Pulmonary artery endothelial cell (primary cell): ENCODE measurements at regions not wholly inside any gene's neighbourhood (a gene's known extent, or its start where the extent isn't known, plus 50 kb on each side); places are given as distances from the start of the nearest gene placed in this dataset.
"Not testable (repeated sequence)": the region's sequence is repeated elsewhere in the genome, so short reads cannot be mapped to it uniquely, and the experiment has no call there.

Experiments used
- DNase-seq: peaks from one replicate; pipeline ENCODE4 v3.0.0-alpha.2; 2011; ENCODE audit warnings: low read depth, low spot score

DNA sequence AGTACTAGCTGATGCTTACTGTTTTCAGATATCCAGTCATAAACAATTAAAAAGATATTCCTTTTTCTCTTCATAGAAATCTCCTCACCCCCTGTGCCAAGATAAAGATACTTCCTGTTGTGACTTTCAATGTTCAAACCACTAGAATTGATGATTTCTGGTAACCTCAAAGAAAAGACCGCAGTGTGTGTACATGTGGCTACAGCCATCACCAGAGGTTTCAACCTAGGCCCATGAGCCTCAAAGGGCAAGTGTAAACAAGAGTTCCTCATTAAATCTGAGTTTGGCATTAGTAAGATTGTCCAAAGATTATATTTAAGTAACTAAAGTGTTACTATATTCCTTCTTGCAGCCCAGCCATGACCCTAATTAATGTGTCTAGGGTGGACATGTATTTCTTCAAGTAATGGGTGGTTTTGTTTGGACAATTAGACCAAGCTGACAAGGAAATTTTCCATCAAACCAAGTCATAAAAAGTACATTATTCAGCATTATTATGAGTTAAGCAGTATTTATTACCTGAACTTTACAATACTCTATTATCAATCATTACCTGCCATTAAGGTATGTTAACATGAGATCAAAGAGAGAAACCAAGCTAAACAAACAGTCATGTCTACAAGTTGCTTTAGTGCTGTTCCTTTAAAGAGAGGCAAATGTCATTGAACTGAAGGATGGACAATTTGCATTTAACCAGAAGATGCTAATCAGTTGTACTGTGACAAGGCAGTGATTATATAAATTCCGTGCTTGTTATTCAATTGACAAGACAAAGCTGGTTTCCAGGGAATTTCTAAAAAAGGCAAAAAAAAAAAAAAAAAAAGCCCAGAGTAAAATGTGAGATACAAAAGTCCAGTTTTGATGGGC lies 382.7 kb downstream of the LNPK start:
- no peak for DNase-seq

DNA sequence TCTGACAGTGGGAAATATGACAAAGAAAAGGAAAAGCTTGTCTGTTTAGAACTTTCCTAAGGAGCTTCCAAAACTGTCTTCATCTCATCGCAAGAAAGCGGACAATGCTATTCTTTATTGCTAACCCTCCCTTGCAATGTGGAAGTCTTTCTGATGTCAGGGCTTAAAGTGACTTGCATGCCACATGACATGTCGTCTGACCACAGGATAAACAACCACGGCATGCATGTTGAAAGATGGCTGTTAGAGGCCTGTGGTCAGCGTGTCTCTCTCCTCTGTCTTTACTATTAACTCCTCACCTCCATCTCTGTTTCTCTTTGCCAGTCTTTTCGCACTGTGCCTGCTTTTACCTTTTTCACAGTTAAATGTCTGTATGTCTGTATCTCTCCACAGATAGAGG lies 389.8 kb downstream of the LNPK start:
- no peak for DNase-seq

DNA sequence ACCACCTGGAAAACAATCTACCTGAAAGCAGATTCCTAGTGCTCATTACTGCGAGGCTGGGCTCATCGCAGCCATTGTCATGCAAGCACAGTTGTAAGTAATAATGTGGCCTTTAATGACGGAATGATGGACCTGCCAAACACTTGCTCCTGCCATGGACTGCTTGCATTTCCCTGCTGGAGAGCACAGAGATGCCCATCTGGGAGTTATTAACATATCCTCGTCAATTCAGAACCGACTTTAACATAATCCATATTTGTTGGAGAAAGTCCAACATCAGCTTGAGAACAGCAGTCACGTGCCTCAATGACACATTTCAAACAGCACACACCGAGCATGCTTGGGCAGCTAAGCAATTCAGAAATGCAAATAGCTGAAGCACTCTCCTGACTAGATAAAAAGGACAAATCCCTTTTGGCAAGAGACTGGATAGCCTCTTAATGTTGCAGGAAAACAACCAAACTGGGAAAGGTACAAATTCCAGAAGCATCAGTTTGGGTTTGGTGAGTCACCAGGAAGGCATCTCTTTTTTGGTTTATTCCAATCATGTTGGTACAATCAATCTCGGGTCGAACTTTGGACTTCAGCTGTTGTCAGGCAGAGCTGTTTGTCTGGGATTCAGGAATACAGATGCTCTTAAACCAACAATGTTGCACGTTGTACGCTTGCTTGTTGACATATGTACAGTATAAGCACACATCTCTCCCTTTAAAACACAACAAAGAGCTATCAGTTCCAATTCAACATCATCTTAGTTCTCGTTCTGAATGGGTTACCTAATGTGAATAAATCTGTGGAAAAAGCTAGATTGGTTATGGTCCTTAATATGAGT lies 395.8 kb downstream of the LNPK start:
- no peak for DNase-seq

DNA sequence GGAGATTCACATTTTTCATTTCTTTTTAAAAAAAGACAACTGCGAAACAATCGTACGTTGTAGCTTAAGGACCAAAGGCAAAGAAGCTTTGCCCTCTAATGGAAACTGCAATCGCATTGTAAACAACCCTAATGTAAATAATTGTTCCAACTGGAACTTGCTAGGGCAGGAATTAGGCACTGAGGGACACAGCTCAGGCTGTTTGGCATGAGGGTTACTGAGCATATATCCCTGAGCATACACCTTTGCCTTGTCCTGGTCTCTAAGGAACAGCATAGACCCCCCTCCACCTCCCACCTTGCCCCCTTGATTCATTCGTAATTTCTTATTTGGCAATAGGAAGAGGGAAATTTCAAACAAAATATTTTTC lies 396.4 kb downstream of the LNPK start:
- no peak for DNase-seq

DNA sequence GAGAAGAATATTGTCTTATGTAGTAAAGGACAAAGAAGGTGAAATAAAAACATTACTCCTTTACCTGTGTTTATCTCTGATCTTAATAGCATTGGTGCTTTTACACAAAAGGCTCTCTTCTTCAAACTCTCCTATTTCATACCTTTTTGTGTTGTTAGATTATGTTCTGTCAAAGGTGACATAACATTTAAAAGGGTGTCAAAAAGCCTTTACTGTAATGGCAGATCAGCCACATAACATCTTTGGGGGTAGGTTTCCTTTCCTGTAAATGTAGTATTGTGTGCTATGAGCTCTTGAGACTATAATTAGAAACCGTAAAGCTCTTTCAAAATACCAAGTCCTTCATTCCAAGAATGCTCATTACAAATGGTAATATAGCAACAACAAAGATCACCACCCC lies 400.1 kb downstream of the LNPK start:
- no peak for DNase-seq

DNA sequence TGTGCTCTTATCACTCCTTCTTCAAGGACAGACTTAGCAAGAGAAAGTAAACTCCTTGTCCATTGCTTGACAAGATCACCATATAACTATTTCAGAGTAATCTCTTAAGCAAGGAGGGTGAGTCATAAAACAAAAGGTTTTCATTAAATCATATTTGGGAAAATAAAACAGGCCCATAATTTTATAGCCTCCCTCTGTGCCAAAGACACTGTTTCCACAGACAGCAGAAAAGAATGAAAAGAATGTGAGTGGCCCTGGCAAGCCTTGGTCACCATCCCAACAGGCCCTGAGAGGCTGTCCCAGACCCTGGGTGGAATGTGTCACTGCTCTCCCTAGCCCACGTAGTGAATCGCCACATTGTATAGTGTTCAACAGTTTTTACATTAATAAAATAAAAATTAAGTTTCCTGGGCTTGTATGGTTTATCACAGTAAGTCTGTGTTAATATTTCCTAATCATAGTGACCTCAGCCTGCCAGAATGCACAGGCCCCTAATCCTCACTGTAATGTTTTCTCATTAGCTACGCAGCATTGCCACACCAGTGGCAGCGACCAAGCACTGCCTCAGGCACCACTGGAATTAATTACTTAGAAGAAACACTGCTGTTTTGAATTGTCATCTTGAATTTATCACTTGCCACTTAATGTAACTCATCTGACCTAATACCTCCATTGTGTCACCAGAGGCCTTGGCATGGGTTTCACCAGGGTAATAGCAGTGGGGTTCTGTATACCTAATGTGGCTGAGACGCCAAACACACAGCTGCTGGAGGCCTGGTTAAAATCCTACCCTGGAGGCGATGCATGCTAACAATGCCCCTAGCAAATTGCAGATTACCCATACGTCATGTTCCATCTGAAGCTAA lies 401.9 kb downstream of the LNPK start:
- no peak for DNase-seq

DNA sequence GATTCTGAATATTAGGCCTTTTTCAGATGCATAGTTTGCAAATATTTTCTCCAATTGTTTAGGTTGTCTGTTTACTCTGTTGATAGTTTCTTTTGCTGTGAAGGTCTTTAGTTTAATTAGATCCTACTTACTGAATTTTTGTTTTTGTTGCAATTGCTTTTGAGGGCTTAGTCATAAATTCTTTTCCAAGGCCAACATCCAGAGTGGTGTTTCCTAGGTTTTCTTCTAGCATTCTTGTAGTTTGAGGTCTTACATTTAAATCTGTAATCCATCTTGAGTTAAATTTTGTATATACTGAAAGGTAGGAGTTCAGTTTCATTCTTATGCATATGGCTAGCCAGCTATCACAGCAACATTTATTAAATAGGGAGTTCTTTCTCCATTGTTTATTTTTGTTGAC lies 404.8 kb downstream of the LNPK start:
- DNase-seq = no peak

DNA sequence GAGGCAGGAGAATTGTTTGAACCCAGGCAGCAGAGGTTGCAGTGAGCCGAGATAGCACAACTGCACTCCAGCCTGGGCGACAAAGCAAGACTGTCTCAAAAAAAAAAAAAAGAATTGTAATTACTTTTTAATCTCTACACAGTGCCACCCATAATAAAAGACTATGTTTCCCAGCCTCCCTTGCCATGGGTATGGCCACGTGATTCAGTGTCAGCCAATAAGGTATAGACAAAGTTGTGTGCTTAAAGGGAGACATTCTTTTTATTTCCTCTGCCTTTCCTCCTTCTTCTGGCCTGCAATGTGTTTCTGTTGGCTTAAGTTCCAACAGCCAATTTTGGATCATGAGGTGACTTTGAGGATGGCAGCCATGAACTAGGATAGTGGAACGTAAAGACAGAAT lies 406.9 kb downstream of the LNPK start:
- no peak for DNase-seq

DNA sequence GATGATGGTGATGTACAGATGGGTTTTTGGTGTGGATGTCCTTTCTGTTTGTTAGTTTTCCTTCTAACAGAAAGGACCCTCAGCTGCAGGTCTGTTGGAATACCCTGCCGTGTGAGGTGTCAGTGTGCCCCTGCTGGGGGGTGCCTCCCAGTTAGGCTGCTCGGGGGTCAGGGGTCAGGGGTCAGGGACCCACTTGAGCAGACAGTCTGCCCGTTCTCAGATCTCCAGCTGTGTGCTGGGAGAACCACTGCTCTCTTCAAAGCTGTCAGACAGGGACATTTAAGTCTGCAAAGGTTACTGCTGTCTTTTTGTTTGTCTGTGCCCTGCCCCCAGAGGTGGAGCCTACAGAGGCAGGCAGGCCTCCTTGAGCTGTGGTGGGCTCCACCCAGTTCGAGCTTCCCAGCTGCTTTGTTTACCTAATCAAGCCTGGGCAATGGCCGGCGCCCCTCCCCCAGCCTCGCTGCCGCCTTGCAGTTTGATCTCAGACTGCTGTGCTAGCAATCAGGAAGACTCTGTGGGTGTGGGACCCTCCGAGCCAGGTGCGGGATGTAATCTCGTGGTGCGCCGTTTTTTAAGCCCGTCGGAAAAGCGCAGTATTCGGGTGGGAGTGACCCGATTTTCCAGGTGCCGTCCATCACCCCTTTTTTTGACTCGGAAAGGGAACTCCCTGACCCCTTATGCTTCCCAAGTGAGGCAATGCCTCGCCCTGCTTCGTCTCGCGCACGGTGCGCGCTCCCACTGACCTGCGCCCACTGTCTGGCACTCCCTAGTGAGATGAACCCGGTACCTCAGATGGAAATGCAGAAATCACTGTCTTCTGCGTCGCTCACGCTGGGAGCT lies 408.2 kb downstream of the LNPK start:
- DNase-seq = not testable (repeated sequence)

DNA sequence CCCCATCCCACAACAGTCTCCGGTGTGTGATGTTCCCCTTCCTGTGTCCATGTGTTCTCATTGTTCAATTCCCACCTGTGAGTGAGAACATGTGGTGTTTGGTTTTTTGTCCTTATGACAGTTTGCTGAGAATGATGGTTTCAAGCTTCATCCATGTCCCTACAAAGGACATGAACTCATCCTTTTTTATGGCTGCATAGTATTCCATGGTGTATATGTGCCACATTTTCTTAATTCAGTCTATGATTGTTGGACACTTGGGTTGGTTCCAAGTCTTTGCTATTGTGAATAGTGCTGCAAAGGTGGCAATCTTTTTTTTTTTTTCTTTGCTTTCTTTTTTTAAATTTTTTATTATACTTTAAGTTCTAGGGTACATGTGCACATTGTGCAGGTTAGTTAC lies 406.7 kb upstream of the ATP5MC3 start:
- DNase-seq = not testable (repeated sequence)

DNA sequence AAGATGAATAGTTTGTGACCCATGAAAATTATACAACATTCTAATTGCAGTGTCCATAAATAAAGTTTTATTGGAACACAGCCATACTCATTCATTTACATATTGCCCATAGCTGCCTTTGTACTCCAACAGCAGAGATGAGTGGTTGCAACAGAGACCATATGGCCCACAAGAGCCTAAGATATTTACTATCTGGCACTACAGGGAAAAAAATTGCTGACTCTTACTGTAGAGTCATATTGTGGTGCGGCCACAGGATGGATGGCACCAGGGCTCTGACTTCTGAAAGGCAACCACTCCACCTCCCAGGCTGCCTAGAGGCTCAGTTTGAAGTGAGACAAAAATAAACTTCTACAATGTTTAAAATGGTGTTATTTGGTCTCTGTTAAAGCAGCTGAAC lies 404.0 kb upstream of the ATP5MC3 start:
- no peak for DNase-seq

DNA sequence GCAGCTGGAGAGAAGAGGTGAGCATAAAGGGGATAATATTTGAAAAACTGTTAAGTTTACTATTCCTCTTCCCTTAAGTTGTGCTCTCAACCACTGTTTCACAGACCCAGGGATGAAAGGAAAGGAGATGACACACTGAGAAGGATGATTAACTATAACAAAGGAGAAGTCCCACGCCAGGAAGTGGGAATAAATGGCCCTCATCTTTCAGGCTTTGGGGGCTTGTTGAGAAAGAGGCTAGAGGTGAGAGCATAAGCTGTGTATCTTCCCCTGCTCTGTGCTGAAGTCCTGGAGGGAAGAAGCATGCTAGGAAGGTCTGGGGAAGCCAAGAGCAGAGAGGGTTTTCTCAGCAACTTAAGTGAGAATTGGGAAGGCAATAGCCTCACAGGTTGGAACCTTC lies 399.1 kb upstream of the ATP5MC3 start:
- DNase-seq = no peak

DNA sequence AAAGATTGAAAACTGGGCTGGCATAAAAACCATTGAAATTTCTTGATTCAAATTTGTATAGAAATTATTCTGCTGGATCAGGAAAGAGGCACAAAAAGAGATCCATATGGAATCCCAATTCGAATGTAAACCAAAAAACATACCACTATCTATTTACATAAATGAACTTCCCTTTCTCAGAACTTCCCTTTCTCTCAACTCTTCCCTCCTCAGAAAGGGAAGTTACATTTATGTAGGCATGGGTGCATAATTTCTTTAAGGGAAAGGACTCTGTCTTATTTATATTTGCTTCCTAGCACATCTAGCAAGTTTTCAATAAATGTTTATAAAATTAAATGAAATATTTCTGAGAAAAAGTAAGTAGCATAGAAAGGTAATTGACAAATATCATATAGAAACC lies 398.1 kb upstream of the ATP5MC3 start:
- DNase-seq = no peak

DNA sequence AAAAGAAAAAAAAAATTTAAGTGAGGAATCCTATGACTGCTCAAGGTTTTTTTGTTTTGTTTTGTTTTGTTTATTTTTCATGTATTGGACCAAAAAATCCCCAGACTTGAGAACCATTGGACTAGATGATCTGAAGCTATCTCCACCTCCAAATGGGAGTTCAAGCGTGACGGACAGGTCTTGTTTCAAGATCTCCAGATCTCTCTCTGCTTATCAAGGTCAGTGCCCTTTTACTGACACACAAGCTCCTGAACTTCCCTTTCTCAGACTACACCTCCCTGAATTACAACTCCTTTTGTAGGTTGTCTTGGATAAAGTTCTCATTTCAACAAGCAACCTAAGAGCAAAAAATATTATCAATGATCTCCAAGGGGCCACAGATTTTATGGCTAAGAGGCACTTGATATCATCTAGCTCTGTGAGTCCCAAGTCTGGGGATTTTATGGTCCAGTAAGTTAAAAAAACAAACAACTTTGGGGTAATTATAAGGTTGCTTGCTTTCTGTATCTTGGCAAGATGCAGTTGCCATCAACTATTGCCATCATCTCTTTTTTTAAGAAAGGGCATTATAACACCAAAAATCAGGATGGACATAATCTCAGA lies 396.0 kb upstream of the ATP5MC3 start:
- no peak for DNase-seq

DNA sequence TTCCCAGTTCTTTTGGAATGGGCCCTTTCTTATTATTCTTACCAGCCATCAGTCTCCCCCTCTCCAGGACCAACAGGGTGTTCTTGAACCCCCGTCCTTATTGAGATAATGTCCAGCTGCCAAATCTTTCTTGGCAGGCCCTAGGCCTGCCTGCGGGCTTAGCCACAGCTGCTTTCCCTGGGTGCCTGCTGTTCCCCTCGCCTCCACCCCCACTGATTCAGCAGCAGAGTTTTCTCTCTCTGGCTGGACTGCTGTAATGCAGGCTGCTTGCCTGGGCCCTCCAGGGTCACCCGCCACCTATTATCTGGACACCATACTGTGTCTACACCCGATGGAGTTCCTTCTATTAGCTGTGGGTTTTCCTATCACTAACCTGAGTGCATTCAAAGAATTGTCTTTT lies 395.4 kb upstream of the ATP5MC3 start:
- DNase-seq = no peak

DNA sequence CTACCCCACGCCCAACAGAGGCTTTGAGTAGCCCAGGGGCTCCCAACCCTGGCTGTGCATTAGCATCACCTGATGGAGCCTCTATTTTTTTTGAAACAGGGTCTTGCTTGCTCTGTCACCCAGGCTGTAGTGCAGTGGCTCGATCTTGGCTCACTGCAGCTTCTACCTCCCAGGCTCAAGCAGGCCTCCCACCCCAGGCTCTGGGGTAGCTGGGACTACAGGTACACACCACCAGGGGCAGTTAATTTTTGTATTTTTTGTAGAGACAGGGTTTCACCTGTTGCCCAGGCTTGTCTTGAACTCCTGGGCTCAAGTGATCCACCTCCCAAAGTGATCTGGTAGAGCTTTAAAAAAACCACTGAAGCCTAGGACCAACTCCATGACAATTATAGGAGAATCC lies 394.8 kb upstream of the ATP5MC3 start:
- DNase-seq = no peak

DNA sequence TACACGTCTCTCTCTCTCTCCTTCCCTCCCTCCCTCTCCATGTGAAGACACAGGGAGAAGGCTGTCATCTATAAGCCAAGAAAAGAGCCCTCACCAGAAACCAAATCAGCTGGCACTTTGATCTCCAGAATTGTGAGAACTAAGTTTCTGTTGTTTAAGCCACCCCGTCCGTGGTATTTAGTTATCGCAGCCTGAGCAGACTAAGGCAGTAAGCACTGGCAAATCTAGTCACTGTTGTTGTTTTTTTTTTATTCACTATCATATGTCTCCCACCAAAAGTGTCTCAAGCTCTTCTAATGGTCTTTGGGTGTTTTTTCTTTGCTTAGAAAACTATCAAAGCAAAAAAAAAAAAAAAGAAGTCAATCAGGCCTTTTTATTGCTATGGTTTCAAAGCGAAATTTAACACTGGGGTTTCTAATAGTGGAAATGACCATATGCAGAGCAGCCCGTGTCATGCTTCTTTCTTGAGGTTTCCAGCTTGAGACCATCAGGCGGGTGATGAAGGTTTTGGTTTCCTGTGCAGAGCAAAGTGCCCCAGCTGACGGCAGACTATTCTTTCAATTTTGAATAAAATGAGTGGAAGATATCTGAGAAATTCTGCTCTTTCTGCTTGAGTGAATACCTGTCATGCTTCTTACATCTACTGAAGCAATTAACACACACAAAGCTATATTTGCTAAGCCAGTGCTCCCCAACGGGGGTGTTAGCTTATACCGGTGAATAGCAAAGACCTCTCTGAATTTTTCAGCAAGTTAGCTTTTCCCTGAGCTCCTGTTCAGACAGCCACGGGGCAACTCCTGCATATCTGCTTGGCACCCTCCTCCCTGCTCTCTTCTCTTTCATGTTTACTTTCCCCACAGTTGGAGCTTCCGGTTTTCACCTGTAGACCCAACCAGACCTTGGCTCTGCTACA lies 394.1 kb upstream of the ATP5MC3 start:
- DNase-seq = no peak

DNA sequence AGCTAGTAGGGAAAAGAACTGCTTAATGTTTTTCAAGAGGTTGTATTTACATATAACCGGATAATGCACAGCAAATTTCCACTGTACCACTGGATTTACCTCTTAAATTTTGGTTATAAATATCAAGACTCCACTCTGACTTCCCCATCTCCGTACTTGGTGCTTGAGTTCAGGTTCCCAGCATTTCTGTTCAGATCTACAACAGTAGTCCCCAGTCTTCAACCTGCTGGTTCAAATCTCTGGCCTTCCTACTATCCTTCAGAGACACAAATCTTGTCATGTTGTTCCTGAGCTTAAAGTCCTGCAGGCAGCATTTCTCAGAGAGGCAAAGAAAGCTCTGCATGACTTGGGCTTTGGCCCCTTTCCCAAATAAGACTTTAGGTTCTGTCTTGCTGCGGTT lies 392.6 kb upstream of the ATP5MC3 start:
- DNase-seq = no peak

DNA sequence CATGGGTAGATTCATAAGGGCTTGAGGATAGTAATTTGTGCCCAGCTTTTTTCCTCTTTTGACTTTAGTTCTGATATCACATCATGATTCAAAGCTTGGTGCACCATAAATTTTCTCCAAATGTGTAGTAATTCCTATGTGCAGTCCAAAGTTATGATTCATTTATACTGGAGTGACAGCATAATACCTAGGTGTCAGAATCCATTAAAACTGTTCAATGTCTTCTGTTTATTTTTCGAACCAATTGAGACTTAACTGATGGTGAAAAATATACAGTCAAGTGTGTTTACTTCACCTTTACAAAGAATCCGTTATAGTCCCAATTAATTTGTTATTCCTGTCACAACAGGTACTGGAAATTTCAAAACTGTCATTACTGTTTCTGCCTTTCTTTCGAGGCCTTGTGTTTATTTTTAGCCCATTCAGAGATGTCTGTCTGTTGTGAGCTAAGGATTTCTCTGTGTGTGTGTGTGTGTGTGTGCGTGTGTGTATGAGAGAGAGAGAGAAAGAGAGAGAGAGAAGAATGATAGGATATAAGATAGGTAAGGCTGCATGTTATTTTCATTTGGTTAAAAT lies 389.7 kb upstream of the ATP5MC3 start:
- no peak for DNase-seq
